ENCODE measurements at regions not wholly inside any gene's neighbourhood (a gene's known extent, or its start where the extent isn't known, plus 50 kb on each side); places are given as distances from the start of the nearest gene placed in this dataset.

- H3K36me3 ChIP-seq (replicated peaks; ENCODE audit: control insufficient read depth, insufficient read depth, low read length) = peaks cover 23% of the 10 kb centered on the region
- DNase-seq = no peak
- no peak overlapping the region for H3K4me3 ChIP-seq (ENCODE audit: insufficient read depth, low read depth, low read length)
- no peaks in the 10 kb centered on the region for H3K27me3 ChIP-seq (ENCODE audit: control insufficient read depth, insufficient read depth, low read length)
Observed at GRCh38 chr2:120984452-120985173, 248.9 kb downstream of the GLI2 start.

DNA sequence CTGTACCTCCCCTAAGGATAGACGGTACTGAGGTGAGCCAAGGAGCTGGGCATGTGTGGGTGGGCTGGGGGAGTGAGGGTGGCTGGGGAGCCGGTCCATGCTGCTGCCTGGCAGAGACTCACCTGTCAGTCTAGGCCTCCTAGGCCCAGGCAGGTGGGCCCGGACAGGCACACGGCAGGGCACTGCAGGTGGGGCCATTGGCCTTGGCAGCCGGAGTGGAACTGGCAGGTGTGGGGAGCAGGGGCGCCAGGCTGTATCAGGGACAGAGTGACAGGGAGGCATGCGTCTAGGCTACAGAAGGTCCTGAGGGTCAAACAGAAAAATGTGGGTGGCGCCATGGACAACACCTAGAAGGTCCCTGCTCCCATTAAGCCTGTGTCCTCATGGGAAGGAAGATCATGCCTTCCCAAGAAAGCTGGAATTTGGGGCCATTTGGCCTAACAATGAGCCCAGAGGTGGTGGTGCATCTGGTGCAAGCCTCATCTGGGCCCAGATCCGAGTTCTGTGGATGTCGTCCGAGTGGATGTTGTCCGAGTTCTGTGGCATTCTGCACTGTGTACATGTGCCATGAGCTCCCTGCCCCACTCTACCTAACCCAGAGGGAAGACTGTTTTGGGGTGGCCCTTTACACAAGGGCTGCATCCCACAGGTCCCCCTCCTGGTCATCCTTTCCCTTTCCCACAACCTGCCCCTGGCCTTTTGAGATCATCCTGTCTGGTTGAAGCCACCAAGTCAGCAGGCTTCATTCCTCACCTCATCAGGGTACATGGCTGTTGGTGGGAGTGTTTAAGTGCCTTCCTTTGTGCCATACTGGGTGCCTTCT lies 249.7 kb downstream of the GLI2 start:
- Histone ChIP-seq H3K36me3 (replicated peaks; ENCODE audit: control insufficient read depth, insufficient read depth, low read length) (peaks cover 23% of the 10 kb centered on the region), H3K27me3 (ENCODE audit: control insufficient read depth, insufficient read depth, low read length) (no peaks in the 10 kb centered on the region), H3K4me3 (ENCODE audit: insufficient read depth, low read depth, low read length) (no peak overlapping the region)
- DNase-seq = no peak

GRCh38 chr2:120985997-120986651 lies 250.5 kb downstream of the GLI2 start:
- no peak overlapping the region for H3K4me3 ChIP-seq (ENCODE audit: insufficient read depth, low read depth, low read length)
- H3K27me3 ChIP-seq (ENCODE audit: control insufficient read depth, insufficient read depth, low read length) = no peaks in the 10 kb centered on the region
- DNase-seq = peak; percentile 27
- peaks cover 23% of the 10 kb centered on the region for H3K36me3 ChIP-seq (replicated peaks; ENCODE audit: control insufficient read depth, insufficient read depth, low read length)

- Histone ChIP-seq H3K36me3 (replicated peaks; ENCODE audit: control insufficient read depth, insufficient read depth, low read length) (peaks cover 23% of the 10 kb centered on the region), H3K4me3 (ENCODE audit: insufficient read depth, low read depth, low read length) (no peak overlapping the region), H3K27me3 (ENCODE audit: control insufficient read depth, insufficient read depth, low read length) (no peaks in the 10 kb centered on the region)
- DNase-seq = no peak
Observed at GRCh38 chr2:120986898-120987650, 251.4 kb downstream of the GLI2 start.

- Histone ChIP-seq H3K36me3 (replicated peaks; ENCODE audit: control insufficient read depth, insufficient read depth, low read length) (peaks cover 22% of the 10 kb centered on the region), H3K27me3 (ENCODE audit: control insufficient read depth, insufficient read depth, low read length) (no peaks in the 10 kb centered on the region), H3K4me3 (ENCODE audit: insufficient read depth, low read depth, low read length) (no peak overlapping the region)
- peak; percentile 52 for DNase-seq
Observed at GRCh38 chr2:120988051-120988699, 252.5 kb downstream of the GLI2 start.

DNA sequence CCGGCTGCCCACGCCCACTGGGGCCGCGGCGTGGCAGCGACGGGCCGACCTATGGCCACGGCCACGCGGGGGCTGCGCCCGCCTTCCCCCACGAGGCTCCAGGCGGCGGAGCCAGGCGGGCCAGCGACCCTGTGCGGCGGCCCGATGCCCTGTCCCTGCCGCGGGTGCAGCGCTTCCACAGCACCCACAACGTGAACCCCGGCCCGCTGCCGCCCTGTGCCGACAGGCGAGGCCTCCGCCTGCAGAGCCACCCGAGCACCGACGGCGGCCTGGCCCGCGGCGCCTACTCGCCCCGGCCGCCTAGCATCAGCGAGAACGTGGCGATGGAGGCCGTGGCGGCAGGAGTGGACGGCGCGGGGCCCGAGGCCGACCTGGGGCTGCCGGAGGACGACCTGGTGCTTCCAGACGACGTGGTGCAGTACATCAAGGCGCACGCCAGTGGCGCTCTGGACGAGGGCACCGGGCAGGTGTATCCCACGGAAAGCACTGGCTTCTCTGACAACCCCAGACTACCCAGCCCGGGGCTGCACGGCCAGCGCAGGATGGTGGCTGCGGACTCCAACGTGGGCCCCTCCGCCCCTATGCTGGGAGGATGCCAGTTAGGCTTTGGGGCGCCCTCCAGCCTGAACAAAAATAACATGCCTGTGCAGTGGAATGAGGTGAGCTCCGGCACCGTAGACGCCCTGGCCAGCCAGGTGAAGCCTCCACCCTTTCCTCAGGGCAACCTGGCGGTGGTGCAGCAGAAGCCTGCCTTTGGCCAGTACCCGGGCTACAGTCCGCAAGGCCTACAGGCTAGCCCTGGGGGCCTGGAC lies 253.2 kb downstream of the GLI2 start:
- DNase-seq = peak; percentile 31
- Histone ChIP-seq H3K27me3 (ENCODE audit: control insufficient read depth, insufficient read depth, low read length) (no peaks in the 10 kb centered on the region), H3K36me3 (replicated peaks; ENCODE audit: control insufficient read depth, insufficient read depth, low read length) (peaks cover 21% of the 10 kb centered on the region), H3K4me3 (ENCODE audit: insufficient read depth, low read depth, low read length) (no peak overlapping the region)

DNA sequence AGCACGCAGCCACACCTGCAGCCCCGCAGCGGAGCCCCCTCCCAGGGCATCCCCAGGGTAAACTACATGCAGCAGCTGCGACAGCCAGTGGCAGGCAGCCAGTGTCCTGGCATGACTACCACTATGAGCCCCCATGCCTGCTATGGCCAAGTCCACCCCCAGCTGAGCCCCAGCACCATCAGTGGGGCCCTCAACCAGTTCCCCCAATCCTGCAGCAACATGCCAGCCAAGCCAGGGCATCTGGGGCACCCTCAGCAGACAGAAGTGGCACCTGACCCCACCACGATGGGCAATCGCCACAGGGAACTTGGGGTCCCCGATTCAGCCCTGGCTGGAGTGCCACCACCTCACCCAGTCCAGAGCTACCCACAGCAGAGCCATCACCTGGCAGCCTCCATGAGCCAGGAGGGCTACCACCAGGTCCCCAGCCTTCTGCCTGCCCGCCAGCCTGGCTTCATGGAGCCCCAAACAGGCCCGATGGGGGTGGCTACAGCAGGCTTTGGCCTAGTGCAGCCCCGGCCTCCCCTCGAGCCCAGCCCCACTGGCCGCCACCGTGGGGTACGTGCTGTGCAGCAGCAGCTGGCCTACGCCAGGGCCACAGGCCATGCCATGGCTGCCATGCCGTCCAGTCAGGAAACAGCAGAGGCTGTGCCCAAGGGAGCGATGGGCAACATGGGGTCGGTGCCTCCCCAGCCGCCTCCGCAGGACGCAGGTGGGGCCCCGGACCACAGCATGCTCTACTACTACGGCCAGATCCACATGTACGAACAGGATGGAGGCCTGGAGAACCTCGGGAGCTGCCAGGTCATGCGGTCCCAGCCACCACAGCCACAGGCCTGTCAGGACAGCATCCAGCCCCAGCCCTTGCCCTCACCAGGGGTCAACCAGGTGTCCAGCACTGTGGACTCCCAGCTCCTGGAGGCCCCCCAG lies 254.1 kb downstream of the GLI2 start:
- Histone ChIP-seq H3K27me3 (ENCODE audit: control insufficient read depth, insufficient read depth, low read length) (no peaks in the 10 kb centered on the region), H3K4me3 (ENCODE audit: insufficient read depth, low read depth, low read length) (no peak overlapping the region), H3K36me3 (replicated peaks; ENCODE audit: control insufficient read depth, insufficient read depth, low read length) (peaks cover 17% of the 10 kb centered on the region)
- DNase-seq = peak; percentile 38

DNA sequence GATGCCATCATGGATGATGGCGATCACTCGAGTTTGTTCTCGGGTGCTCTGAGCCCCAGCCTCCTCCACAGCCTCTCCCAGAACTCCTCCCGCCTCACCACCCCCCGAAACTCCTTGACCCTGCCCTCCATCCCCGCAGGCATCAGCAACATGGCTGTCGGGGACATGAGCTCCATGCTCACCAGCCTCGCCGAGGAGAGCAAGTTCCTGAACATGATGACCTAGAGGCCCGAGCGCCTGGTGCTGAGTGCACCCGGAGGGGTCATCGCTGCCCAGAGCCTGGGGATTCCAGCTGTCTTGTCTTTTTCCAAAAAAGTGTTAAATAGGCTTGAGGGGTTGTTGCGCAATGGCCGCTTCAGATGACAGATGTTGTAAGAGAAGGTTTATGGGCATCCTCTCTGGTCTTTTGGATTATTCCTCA lies 254.8 kb downstream of the GLI2 start:
- Histone ChIP-seq H3K27me3 (ENCODE audit: control insufficient read depth, insufficient read depth, low read length) (no peaks in the 10 kb centered on the region), H3K4me3 (ENCODE audit: insufficient read depth, low read depth, low read length) (no peak overlapping the region), H3K36me3 (replicated peaks; ENCODE audit: control insufficient read depth, insufficient read depth, low read length) (peaks cover 15% of the 10 kb centered on the region)
- peak; percentile 28 for DNase-seq

DNA sequence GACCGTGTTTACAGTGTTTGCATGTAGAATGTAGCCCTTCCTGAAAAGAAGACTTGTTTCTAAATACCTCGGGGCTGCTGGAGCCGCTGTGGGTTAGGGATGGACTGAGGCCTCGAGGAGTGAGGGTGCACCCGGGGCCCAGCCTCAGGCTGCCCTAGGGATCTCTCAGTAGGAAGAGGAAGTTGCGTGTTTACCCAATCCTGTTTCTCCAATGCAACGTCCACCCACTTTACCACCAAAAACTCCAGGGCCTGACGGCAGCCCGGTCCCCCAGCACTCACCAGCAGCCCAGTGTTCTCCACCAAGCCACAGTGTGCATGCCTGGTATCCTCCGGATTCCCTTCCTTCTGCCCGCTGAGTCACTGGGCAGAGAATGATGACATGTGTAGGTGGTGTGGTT lies 255.8 kb downstream of the GLI2 start:
- DNase-seq = no peak
- no peak overlapping the region for H3K4me3 ChIP-seq (ENCODE audit: insufficient read depth, low read depth, low read length)
- H3K36me3 ChIP-seq (replicated peaks; ENCODE audit: control insufficient read depth, insufficient read depth, low read length) = peaks cover 10% of the 10 kb centered on the region
- H3K27me3 ChIP-seq (ENCODE audit: control insufficient read depth, insufficient read depth, low read length) = no peaks in the 10 kb centered on the region

DNA sequence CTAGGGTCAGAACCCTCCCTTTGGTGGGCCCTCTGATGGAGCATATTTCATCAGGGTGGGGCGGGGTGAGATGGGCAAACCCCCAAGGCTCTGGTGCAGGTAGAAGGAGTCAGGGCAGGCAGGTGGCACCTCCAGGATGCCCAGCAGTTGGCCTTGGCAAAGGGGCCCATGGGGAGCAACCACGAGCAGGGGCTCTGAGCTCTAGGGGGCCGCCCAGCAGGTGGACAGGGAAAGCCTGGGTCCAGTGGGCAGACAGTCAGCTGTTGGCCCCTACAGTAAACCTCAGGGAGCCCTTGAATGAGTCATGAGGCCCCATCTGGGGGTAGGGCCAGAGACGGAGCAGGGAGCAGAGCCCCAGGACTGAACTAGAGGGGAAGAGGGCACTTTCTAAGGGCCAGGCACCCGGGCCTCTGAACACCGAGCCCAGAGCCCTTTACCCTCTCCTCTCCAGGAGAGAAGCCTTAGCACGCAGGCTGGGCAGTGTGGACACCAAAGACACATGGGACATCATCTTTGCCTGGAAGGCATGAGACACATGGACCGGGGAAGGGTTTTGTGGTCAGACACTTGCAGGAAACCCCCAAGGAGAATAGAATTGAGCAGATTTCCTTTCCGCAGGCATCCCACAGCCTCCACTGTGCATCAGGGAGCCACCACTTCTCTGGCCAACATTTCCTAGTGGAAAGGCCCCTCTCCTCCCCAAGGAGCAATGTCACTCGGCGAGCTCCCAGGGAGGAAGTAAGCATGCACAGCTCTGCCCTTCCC lies 257.3 kb downstream of the GLI2 start:
- no peaks in the 10 kb centered on the region for H3K27me3 ChIP-seq (ENCODE audit: control insufficient read depth, insufficient read depth, low read length)
- DNase-seq = no peak
- peaks cover 1% of the 10 kb centered on the region for H3K36me3 ChIP-seq (replicated peaks; ENCODE audit: control insufficient read depth, insufficient read depth, low read length)
- no peak overlapping the region for H3K4me3 ChIP-seq (ENCODE audit: insufficient read depth, low read depth, low read length)

- DNase-seq = no peak
- no peaks in the 10 kb centered on the region for H3K27me3 ChIP-seq (ENCODE audit: control insufficient read depth, insufficient read depth, low read length)
- H3K4me3 ChIP-seq (ENCODE audit: insufficient read depth, low read depth, low read length) = no peak overlapping the region
- peaks cover 1% of the 10 kb centered on the region for H3K36me3 ChIP-seq (replicated peaks; ENCODE audit: control insufficient read depth, insufficient read depth, low read length)
Observed at GRCh38 chr2:120993661-120994060, 258.0 kb downstream of the GLI2 start.
